ENCODE measurements at regions not wholly inside any gene's neighbourhood (a gene's known extent, or its start where the extent isn't known, plus 50 kb on each side); places are given as distances from the start of the nearest gene placed in this dataset.

DNA sequence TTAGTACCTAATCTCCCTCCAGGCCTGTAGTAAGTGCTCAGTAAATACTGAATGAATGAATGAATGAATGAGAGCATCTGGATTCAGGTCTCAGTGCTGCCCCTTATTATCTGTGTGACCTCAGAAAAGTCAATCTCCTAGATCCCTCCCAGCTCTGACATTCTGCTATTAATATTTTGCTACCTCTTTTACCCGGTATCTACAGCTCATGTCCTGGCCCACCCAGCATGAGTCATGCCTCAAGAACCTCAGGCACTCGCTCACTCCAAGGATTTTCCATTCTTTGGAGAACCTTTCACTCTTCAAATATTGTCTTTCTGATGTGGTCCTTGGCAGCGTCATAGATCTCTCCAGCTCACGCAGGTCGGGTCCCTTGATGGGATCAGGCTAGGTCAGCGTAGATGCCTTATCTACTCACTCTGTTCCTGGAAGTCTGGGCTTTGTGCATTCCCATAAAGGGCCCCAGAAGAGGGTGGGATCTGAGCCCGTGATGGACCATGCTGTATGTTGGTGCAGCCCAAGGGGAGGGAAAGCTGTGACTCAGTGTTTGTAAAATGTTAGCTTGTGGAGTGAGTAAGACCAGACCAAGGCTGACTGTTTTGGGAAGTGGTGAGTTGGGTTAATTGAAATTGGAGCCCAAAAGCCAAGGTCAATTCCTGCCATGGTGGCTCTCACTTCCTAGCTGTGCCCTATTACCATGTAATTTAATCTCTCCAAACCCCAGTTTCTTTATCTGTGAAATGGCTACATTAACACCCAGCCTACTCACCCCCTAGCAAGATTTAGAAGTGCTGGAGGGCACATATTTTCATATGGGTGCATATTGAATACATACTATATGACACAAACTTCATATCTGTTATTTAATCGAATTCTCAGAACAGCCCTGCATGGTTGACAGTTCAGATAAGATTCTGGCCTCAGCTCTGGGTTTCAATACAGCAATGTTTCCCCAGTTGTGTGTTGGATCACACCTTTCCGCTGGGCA is 214.1 kb upstream of the USP24 start:
- TF ChIP-seq, protein P1, sequence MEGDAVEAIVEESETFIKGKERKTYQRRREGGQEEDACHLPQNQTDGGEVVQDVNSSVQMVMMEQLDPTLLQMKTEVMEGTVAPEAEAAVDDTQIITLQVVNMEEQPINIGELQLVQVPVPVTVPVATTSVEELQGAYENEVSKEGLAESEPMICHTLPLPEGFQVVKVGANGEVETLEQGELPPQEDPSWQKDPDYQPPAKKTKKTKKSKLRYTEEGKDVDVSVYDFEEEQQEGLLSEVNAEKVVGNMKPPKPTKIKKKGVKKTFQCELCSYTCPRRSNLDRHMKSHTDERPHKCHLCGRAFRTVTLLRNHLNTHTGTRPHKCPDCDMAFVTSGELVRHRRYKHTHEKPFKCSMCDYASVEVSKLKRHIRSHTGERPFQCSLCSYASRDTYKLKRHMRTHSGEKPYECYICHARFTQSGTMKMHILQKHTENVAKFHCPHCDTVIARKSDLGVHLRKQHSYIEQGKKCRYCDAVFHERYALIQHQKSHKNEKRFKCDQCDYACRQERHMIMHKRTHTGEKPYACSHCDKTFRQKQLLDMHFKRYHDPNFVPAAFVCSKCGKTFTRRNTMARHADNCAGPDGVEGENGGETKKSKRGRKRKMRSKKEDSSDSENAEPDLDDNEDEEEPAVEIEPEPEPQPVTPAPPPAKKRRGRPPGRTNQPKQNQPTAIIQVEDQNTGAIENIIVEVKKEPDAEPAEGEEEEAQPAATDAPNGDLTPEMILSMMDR (IDR thresholded peaks at IDR 0.05; ENCODE audit: borderline replicate concordance, insufficient read depth, low read depth, low read length), result no peak
- H3K4me3 ChIP-seq (ENCODE audit: low read depth, low read length), result no peak overlapping the region

DNA sequence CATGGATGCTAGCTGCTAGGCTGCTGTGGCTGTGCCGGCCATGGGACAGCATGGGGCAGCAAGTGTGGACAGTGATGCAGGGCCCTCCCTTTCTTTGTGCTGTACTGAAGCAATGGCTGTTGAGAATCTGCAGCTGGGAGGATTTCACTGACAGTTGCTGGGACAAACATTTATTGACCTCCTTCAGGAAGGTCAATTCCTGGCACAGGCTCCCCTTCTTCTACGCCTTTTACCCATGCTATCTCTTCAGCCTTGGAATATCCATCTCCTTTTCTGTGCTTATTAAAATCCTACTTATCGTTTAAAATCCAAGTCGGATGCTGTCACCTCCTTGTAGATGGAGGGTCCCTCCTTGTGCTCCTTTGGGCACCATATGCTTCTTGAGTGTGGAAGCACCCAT is 213.1 kb upstream of the USP24 start:
- no peak overlapping the region for H3K4me3 ChIP-seq (ENCODE audit: low read depth, low read length)
- TF ChIP-seq, protein P1 (IDR thresholded peaks at IDR 0.05; ENCODE audit: borderline replicate concordance, insufficient read depth, low read depth, low read length), result no peak

DNA sequence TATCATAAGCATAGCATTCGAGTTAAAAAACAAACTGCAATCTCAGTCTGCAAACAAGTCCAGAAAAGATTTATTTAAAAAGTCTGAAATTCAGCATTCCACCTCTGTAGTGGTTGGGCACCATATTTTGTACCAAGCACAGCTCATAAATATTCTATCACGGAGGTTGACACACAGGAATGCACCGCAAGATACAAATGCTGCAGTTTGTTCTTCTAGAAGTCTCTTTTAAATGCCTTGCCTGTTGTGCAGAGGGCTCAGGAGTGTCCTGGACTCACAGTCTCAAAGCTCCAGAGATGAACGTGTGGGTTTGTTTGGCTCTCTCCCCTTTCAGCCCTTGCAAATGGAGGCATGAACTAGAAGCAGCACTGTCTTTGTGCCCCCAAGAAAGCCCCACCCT is 212.4 kb upstream of the USP24 start:
- no peak overlapping the region for H3K4me3 ChIP-seq (ENCODE audit: low read depth, low read length)
- TF ChIP-seq, protein P1 (IDR thresholded peaks at IDR 0.05; ENCODE audit: borderline replicate concordance, insufficient read depth, low read depth, low read length), result no peak

DNA sequence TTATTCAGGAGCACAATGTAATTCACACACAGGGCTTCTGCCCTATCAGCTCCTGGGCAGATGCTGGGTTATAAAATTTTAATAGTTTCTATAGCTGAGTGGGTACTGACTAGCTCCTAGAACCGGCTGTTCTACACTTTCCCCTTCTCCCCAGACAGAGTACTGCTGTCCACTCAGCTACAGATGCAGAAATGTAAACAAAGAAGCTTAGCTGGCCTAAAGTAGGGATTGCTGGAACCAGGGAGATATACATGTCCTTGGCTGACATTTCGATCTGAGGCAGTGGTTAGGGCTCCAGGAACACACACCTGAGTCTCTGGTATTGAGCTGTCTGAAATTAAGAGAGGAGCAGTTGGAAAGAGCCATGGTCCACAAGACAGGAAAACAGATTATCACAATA is 211.5 kb upstream of the USP24 start:
- TF ChIP-seq, protein P1 (IDR thresholded peaks at IDR 0.05; ENCODE audit: borderline replicate concordance, insufficient read depth, low read depth, low read length), result no peak
- no peak overlapping the region for H3K4me3 ChIP-seq (ENCODE audit: low read depth, low read length)

DNA sequence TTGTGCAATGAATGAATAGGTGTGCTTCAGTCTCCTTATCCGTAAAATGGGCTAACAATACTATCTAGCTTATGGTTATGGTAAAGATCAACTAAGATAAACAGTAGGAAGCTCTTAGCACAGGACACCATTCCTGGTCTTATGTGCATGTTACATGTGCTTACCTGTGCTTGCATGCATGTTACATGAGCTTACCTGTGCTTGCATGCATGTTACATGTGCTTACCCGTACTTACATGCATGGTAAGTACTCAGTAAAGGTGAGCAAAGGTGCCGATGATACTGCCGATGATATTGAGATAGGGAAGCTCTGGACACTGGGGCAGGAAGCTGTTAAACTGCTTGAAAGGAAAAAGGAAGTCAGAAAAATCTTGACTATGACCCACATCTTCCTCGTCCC is 211.0 kb upstream of the USP24 start:
- TF ChIP-seq, protein P1 (IDR thresholded peaks at IDR 0.05; ENCODE audit: borderline replicate concordance, insufficient read depth, low read depth, low read length), result no peak
- no peak overlapping the region for H3K4me3 ChIP-seq (ENCODE audit: low read depth, low read length)

DNA sequence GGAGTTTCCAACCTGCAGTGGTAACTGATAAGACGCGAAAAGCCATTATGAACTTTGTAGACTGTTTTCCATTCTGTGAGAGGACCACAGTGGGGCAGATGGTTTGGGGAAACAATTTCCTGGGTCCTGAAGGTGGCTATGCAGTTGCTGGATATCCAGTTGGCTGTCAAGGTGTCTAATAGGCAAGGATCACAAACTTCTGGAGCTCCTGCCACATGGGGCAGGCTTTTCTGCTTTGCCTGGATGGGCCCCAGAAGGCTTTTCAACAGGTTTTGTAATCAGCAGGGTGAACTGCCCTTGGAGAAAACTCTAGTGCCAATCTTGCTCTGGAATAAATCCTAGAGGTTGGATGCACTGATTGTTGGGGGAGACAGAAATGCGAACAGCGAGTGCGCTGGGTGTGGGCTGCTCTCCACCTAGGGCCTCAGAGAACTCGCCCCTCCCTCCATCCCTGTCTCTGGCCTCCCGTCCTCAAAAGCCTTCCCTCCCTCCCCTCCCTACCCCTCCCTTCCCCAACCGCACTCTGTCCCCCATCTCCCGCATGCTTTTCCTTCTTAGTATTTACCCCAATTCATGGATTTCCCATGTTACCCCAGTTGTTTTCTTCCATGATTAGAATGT is 210.3 kb upstream of the USP24 start:
- H3K4me3 ChIP-seq (ENCODE audit: low read depth, low read length), result no peak overlapping the region
- TF ChIP-seq, protein P1 (IDR thresholded peaks at IDR 0.05; ENCODE audit: borderline replicate concordance, insufficient read depth, low read depth, low read length), result no peak

Measured in GM12875 (cell line).